Heart left ventricle (tissue), 16 donors: ENCODE measurements at regions not wholly inside any gene's neighbourhood (a gene's known extent, or its start where the extent isn't known, plus 50 kb on each side); places are given as distances from the start of the nearest gene placed in this dataset.

Experiments used
- ATAC-seq, 4 donors: fragments of 200-7000 bp; cut with Tn5 transposase; one replicate each; pipeline ENCODE4 v1.9.1; 2020 to 2022; ENCODE audit warnings: moderate library complexity in 4 of 4, mild to moderate bottlenecking in 3 of 4, moderate number of reproducible peaks in 1 of 4
- DNase-seq, 5 donors: peaks; one replicate each; pipeline ENCODE4 v3.0.0-alpha.2; 2020
- H3K27ac ChIP-seq, 12 donors: fragments of 200-600 bp; sonication (generic) in 4 of 12; one replicate each; pipeline versions ENCODE4 v1.5.0 to v1.8.0; 2016 to 2022; ENCODE audit warnings: mild to moderate bottlenecking in 2 of 12
- H3K27me3 ChIP-seq, 9 donors: fragments of 200-600 bp; sonication (generic) in 2 of 9; one replicate each; pipeline versions ENCODE4 v1.5.1 to v1.8.0; 2016 to 2022; ENCODE audit warnings: mild to moderate bottlenecking in 3 of 9
- H3K36me3 ChIP-seq, 9 donors: fragments of 200-600 bp; sonication (generic) in 2 of 9; one replicate each; pipeline versions ENCODE4 v1.5.0 to v1.8.0; 2018 to 2022; ENCODE audit warnings: mild to moderate bottlenecking in 2 of 9
- H3K4me1 ChIP-seq, 12 donors: fragments of 200-600 bp; sonication (generic) in 4 of 12; one replicate each; pipeline versions ENCODE4 v1.5.0 to v1.8.0; 2016 to 2022; ENCODE audit warnings: mild to moderate bottlenecking in 3 of 12
- H3K4me3 ChIP-seq, 12 donors: fragments of 200-600 bp; sonication (generic) in 4 of 12; one replicate each; pipeline versions ENCODE4 v1.5.0 to v1.8.0; 2017 to 2022; ENCODE audit warnings: mild to moderate bottlenecking in 9 of 12, moderate library complexity in 4 of 12
- H3K9me3 ChIP-seq, 12 donors: fragments of 200-600 bp; sonication (generic) in 4 of 12; one replicate each; pipeline versions ENCODE4 v1.5.0 to v1.8.0; 2016 to 2022; ENCODE audit warnings: mild to moderate bottlenecking in 1 of 12
- POLR2A ChIP-seq, 2 donors: fragments of 450-650 bp; IDR thresholded peaks; one replicate each; pipeline ENCODE4 v1.6.1; 2017; ENCODE audit warnings: antibody characterized with exemption in 2 of 2, mild to moderate bottlenecking in 2 of 2, moderate library complexity in 2 of 2
- WGBS, 4 donors: extraction: QIAGEN DNeasy Blood & Tissue Kit in 2 of 4; methylation state at CpG; one replicate each; pipeline versions ENCODE4 v1.1.5 to v1.1.7; 2013 to 2018; 5-methylcytosine and 5-hydroxymethylcytosine counted together
- intact Hi-C, 10 donors: fragments of 100-400 bp; cut with DNase I; formaldehyde crosslinking; loops; one replicate each; pipeline versions ENCODE4 v1.11.1 to v1.14.2; 2022
- TF ChIP-seq, protein P1 (sequence below), 12 donors: fragments of 200-600 bp; sonication (generic) in 4 of 12; IDR thresholded peaks; one replicate each; pipeline versions ENCODE4 v1.5.0 to v1.8.0; 2018 to 2022; ENCODE audit warnings: antibody characterized with exemption in 12 of 12, mild to moderate bottlenecking in 5 of 12
- donor health status: ischemic (EF 13 %, LVEDD 7.1; RV severe dilation, severe dysfunction).
- donor health status: healthy with polysubstance abuse.
- donor health status: DM: no; HTN: yes; CAD: no.
- donor health status: DM: no; HTN: no; CAD: no.
- donor health status: ischemic (EF 25% LVEDD 6.9; RV normal size, moderate dysfunction).
- donor health status: ischemic (EF 25% LVEDD 5.7; RV mildly dilated, moderate dysfunction).
- donor health status: healthy.
- donor health status: DM: yes; HTN: yes; CAD: no.
- donor health status: ischemic (EF 35%, LVEDD 5.7; RV mildly dilated, moderate dysfunction).
- donor health status: nonischemic (EF 11% LVEDD 7.7; RV severe dilation, severe dysfunction).
- donor health status: DM: yes; HTN: yes; CAD: no.
- donor health status: PGD.
- donor health status: ischemic (EF 29% LVEDD 5.4; RV normal size, mild dysfunction).
- donor health status: nonischemic (EF 23%, LVEDD 6.1; RV moderate dilation, normal function).

DNA sequence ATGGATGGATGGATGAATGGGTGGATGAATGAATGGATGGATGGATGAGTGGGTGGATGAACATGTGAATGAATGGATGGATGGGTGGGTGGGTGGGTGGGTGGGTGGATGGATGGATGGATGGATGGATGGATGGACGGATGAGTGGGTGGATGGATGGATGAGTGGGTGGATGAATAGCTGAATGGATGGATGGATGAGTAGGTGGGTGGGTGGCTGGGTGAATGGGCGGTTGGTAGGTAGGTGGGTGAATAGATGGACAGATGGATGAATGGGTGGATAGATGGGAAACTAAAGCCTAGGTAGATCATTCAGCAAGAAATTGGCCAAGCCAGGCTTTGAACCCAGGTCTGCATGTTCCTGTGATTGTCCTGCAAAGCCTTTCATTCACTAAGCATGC lies 155.6 kb downstream of the WNT5A start:
- ATAC-seq: no peak
- DNase-seq: no peak
- Histone ChIP-seq H3K4me1 (no peaks in the 10 kb centered on the region), H3K27ac (no peak overlapping the region), H3K9me3 (no peaks in the 10 kb centered on the region), H3K36me3 (no peaks in the 10 kb centered on the region), H3K4me3 (no peak overlapping the region), H3K27me3 (no peaks in the 10 kb centered on the region)
- TF ChIP-seq POLR2A (IDR thresholded peaks at IDR 0.05): no peak
- TF ChIP-seq, protein P1, sequence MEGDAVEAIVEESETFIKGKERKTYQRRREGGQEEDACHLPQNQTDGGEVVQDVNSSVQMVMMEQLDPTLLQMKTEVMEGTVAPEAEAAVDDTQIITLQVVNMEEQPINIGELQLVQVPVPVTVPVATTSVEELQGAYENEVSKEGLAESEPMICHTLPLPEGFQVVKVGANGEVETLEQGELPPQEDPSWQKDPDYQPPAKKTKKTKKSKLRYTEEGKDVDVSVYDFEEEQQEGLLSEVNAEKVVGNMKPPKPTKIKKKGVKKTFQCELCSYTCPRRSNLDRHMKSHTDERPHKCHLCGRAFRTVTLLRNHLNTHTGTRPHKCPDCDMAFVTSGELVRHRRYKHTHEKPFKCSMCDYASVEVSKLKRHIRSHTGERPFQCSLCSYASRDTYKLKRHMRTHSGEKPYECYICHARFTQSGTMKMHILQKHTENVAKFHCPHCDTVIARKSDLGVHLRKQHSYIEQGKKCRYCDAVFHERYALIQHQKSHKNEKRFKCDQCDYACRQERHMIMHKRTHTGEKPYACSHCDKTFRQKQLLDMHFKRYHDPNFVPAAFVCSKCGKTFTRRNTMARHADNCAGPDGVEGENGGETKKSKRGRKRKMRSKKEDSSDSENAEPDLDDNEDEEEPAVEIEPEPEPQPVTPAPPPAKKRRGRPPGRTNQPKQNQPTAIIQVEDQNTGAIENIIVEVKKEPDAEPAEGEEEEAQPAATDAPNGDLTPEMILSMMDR (IDR thresholded peaks at IDR 0.05): no peak
- intact Hi-C loops: no loop called here
- WGBS, 4 donors: 79 to 85% (median 82%) methylated on average over 2 of the region's 2 CpGs

DNA sequence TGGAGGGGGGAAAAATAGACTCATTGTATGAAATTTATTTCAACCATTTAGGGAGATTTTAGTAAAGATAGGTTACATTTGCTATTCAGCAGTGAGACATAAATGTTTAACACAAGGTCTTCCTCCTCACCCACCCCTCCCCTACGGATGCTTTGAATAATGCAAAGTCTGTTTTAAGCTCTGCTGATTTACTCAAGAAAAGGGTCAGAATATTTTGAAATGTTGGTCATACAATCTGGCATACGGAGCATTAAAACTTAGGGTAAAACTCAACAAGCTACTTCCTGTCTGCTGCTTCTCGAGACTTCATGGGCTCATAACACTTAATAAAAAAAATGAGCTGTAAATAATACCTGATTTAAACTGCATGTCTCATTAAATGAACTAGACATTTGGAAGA lies 156.3 kb downstream of the WNT5A start:
- TF ChIP-seq POLR2A (IDR thresholded peaks at IDR 0.05): no peak
- TF ChIP-seq, protein P1 (IDR thresholded peaks at IDR 0.05): no peak
- no peak for DNase-seq
- no peaks in the 10 kb centered on the region for H3K27me3 ChIP-seq
- H3K4me1 ChIP-seq: no peaks in the 10 kb centered on the region
- 57 to 78% (median 70%) methylated on average over 3 of the region's 3 CpGs for WGBS, 4 donors
- ATAC-seq: no peak
- no peak overlapping the region for H3K27ac ChIP-seq
- no peaks in the 10 kb centered on the region for H3K36me3 ChIP-seq
- H3K9me3 ChIP-seq: no peaks in the 10 kb centered on the region
- intact Hi-C loops: no loop called here
- no peak overlapping the region for H3K4me3 ChIP-seq

DNA sequence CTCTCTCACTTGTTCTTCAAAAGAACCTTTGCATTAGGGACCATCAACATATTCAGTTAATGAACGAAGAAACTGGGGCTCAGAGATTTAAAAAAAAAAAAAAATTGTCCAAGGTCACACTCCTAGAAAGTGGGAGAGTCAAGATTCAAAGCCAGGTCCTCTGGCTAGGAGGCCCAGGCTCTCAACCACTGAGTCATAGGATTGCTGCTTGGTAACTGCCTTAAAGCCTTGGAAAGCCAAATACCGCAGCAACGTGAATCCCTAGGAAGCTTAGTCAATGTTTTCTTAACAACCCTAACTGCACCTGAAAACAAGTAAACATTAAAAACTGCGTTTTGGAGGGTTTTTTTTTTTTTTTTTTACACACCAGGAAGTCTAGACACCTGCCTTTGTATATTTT lies 156.8 kb downstream of the WNT5A start:
- no peak for ATAC-seq
- Histone ChIP-seq H3K4me1 (no peaks in the 10 kb centered on the region), H3K9me3 (no peaks in the 10 kb centered on the region), H3K36me3 (no peaks in the 10 kb centered on the region), H3K4me3 (no peak overlapping the region), H3K27me3 (no peaks in the 10 kb centered on the region), H3K27ac (no peak overlapping the region)
- intact Hi-C loops: no loop called here
- TF ChIP-seq, protein P1 (IDR thresholded peaks at IDR 0.05): no peak
- TF ChIP-seq POLR2A (IDR thresholded peaks at IDR 0.05): no peak
- WGBS, 4 donors: 60 to 63% (median 61%) methylated on average over 4 of the region's 4 CpGs
- no peak for DNase-seq

DNA sequence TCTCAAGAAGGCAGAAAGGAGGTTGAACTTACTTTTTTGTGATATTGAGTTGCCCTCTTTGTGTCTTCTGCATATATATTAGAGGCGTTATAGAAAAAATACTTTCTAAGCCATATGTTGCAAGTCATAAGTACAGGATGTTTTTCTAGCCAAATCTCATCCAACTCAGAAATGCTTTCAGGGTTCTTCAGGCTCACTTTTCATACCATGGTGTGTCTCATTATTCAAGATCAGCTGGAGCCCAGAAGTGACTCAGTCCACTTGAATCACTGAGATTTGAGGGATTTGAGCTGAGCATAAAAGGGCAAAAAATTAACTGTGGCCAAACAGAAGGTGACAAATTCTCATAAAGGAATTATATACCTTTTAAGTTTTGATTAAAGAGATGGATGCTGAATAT lies 157.3 kb downstream of the WNT5A start:
- H3K4me1 ChIP-seq: no peaks in the 10 kb centered on the region
- H3K36me3 ChIP-seq: no peaks in the 10 kb centered on the region
- no peak for TF ChIP-seq POLR2A (IDR thresholded peaks at IDR 0.05)
- TF ChIP-seq, protein P1 (IDR thresholded peaks at IDR 0.05): no peak
- ATAC-seq (no peak), DNase-seq (no peak)
- intact Hi-C loops: no loop called here
- H3K4me3 ChIP-seq: no peak overlapping the region
- no peak overlapping the region for H3K27ac ChIP-seq
- H3K27me3 ChIP-seq: no peaks in the 10 kb centered on the region
- no peaks in the 10 kb centered on the region for H3K9me3 ChIP-seq
- 72 to 86% (median 81%) methylated on average over 1 of the region's 1 CpG for WGBS, 4 donors
